DOHH2 (cell line): ENCODE measurements at regions not wholly inside any gene's neighbourhood (a gene's known extent, or its start where the extent isn't known, plus 50 kb on each side); places are given as distances from the start of the nearest gene placed in this dataset.

Source experiments
- H3F3A ChIP-seq: fragments of 200-600 bp; sonication (generic), shearing (Covaris generic); 2 replicates; pipeline ENCODE4 v1.6.0; 2016; ENCODE audit warnings: antibody characterized with exemption, mild to moderate bottlenecking; ENCODE audit not compliant: control insufficient read depth, insufficient read depth
- H3K27ac ChIP-seq: fragments of 200-600 bp; sonication (generic); 2 replicates; pipeline ENCODE4 v1.5.1; 2014; ENCODE audit warnings: low read depth, mild to moderate bottlenecking, low read length, moderate library complexity
- H3K27me3 ChIP-seq: fragments of 200-600 bp; sonication (generic); 2 replicates; pipeline ENCODE4 v1.6.1; 2014; ENCODE audit warnings: mild to moderate bottlenecking, low read length, mixed read lengths; ENCODE audit not compliant: control insufficient read depth
- H3K36me3 ChIP-seq: fragments of 200-600 bp; sonication (generic); 2 replicates; pipeline ENCODE4 v1.6.1; 2014; ENCODE audit warnings: mild to moderate bottlenecking, low read length, moderate library complexity, mixed read lengths; ENCODE audit not compliant: control insufficient read depth
- H3K4me1 ChIP-seq: fragments of 200-600 bp; sonication (generic); 2 replicates; pipeline ENCODE4 v1.6.1; 2014; ENCODE audit warnings: mild to moderate bottlenecking, low read length, mixed read lengths; ENCODE audit not compliant: control insufficient read depth
- H3K4me2 ChIP-seq: fragments of 200-600 bp; sonication (generic); 2 replicates; pipeline ENCODE4 v1.6.0; 2014; ENCODE audit warnings: mild to moderate bottlenecking, low read length, moderate library complexity
- H3K4me3 ChIP-seq: fragments of 200-600 bp; sonication (generic); 2 replicates; pipeline ENCODE4 v1.5.1; 2014; ENCODE audit warnings: mild to moderate bottlenecking, low read length, mixed read lengths
- H3K79me2 ChIP-seq: fragments of 200-600 bp; sonication (generic); 2 replicates; pipeline ENCODE4 v1.6.1; 2014; ENCODE audit warnings: mild to moderate bottlenecking, low read length, mixed read lengths; ENCODE audit not compliant: control insufficient read depth
- H3K9me2 ChIP-seq: fragments of 200-600 bp; sonication (generic); replicated peaks from 2 replicates; pipeline ENCODE4 v1.6.1; 2014; ENCODE audit warnings: mild to moderate bottlenecking, low read length, mixed read lengths; ENCODE audit not compliant: control insufficient read depth
- H3K9me3 ChIP-seq: fragments of 200-600 bp; sonication (generic); 2 replicates; pipeline ENCODE4 v1.6.1; 2014; ENCODE audit warnings: antibody characterized with exemption, low read length, mixed read lengths; ENCODE audit not compliant: control insufficient read depth, insufficient read depth
- H4K20me1 ChIP-seq: fragments of 200-600 bp; sonication (generic); 2 replicates; pipeline ENCODE4 v1.6.0; 2014; ENCODE audit warnings: low read depth, mild to moderate bottlenecking, antibody characterized with exemption, low read length, moderate library complexity; ENCODE audit not compliant: control insufficient read depth, insufficient read depth
- EZH2phosphoT487 ChIP-seq: fragments of 200-600 bp; sonication (generic); IDR thresholded peaks from 2 replicates; pipeline ENCODE4 v1.6.1; 2017; ENCODE audit warnings: borderline replicate concordance, mild to moderate bottlenecking, antibody characterized with exemption, low read length, moderate library complexity, mixed read lengths
- TF ChIP-seq, protein P1 (sequence below): fragments of 200-600 bp; sonication (generic); IDR thresholded peaks from one replicate; pipeline ENCODE4 v1.5.1; 2014; ENCODE audit warnings: antibody characterized with exemption, mild to moderate bottlenecking, low read depth, low read length; ENCODE audit not compliant: poor library complexity, severe bottlenecking

DNA sequence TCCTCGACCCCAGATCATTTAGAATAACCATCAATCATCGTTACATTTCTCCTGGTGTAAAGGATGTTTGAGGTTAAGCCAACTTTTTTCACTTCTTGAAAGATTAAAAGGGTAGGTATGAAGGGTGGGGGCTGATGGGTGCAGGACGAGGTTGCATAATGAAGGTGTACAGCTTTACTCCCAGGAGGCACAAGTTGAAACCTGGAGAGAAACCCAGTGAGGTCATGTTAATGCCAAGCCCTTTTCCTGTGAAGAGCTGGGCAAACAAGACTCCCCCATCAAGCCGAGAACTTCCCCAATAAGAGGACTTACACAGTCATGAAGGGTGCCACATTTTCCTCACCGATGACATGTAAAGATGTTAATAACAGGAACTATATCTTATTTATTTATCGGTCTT is 84.3 kb downstream of the FZD10 start:
- Histone ChIP-seq H3K36me3 (no peaks in the 10 kb centered on the region), H3K9me3 (no peaks in the 10 kb centered on the region), H3K9me2 (no peaks in the 10 kb centered on the region), H3K27ac (no peak overlapping the region), H3F3A (no peaks in the 10 kb centered on the region), H3K79me2 (no peaks in the 10 kb centered on the region), H3K4me3 (no peak overlapping the region), H3K4me2 (no peak overlapping the region), H3K4me1 (no peaks in the 10 kb centered on the region), H3K27me3 (no peaks in the 10 kb centered on the region), H4K20me1 (no peaks in the 10 kb centered on the region)
- TF ChIP-seq EZH2phosphoT487: no peak
- TF ChIP-seq, protein P1, sequence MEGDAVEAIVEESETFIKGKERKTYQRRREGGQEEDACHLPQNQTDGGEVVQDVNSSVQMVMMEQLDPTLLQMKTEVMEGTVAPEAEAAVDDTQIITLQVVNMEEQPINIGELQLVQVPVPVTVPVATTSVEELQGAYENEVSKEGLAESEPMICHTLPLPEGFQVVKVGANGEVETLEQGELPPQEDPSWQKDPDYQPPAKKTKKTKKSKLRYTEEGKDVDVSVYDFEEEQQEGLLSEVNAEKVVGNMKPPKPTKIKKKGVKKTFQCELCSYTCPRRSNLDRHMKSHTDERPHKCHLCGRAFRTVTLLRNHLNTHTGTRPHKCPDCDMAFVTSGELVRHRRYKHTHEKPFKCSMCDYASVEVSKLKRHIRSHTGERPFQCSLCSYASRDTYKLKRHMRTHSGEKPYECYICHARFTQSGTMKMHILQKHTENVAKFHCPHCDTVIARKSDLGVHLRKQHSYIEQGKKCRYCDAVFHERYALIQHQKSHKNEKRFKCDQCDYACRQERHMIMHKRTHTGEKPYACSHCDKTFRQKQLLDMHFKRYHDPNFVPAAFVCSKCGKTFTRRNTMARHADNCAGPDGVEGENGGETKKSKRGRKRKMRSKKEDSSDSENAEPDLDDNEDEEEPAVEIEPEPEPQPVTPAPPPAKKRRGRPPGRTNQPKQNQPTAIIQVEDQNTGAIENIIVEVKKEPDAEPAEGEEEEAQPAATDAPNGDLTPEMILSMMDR: no peak

DNA sequence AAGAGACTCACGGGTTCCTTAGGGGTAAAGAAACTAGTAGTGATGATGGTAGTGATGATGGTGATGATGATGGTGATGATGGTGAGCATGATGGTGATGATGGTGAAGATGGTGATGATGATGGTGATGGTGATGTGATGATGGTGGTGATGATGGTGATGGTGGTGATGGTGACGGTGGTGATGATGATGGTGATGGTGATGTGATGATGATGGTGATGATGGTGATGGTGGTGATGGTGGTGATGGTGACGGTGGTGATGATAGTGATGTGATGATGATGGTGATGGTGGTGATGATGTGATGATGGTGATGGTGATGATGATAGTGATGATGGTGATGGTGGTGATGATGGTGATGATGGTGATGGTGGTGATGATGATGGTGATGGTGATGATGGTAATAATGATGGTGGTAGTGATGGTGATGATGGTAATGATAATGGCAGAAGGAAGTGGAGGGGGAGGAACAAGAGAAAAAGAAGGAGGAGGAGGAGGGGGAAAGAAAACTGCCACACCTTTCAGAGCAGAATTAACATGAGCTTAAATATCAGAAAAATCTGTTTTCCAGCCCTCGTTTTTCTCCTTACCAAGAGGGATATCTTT is 85.5 kb downstream of the FZD10 start:
- H3K27ac ChIP-seq: no peak overlapping the region
- H3K36me3 ChIP-seq: no peaks in the 10 kb centered on the region
- H3F3A ChIP-seq: no peaks in the 10 kb centered on the region
- no peak overlapping the region for H3K4me3 ChIP-seq
- no peaks in the 10 kb centered on the region for H3K79me2 ChIP-seq
- no peaks in the 10 kb centered on the region for H4K20me1 ChIP-seq
- no peaks in the 10 kb centered on the region for H3K9me3 ChIP-seq
- H3K4me2 ChIP-seq: no peak overlapping the region
- no peak for TF ChIP-seq EZH2phosphoT487
- TF ChIP-seq, protein P1: no peak
- H3K27me3 ChIP-seq: no peaks in the 10 kb centered on the region
- no peaks in the 10 kb centered on the region for H3K4me1 ChIP-seq
- no peaks in the 10 kb centered on the region for H3K9me2 ChIP-seq

- TF ChIP-seq EZH2phosphoT487: no peak
- TF ChIP-seq, protein P1: no peak
- Histone ChIP-seq H3K9me2 (no peaks in the 10 kb centered on the region), H3K4me1 (no peaks in the 10 kb centered on the region), H3K79me2 (no peaks in the 10 kb centered on the region), H3K4me2 (no peak overlapping the region), H3K36me3 (no peaks in the 10 kb centered on the region), H3K4me3 (no peak overlapping the region), H3K9me3 (no peaks in the 10 kb centered on the region), H3K27ac (no peak overlapping the region), H4K20me1 (no peaks in the 10 kb centered on the region), H3F3A (no peaks in the 10 kb centered on the region), H3K27me3 (no peaks in the 10 kb centered on the region)
These were observed 87.1 kb downstream of the FZD10 start for GRCh38 chr12:130249376-130249775.
